Fibroblast of pulmonary artery (primary cell): ENCODE measurements at regions not wholly inside any gene's neighbourhood (a gene's known extent, or its start where the extent isn't known, plus 50 kb on each side); places are given as distances from the start of the nearest gene placed in this dataset.
"Not testable (repeated sequence)": the region's sequence is repeated elsewhere in the genome, so short reads cannot be mapped to it uniquely, and the experiment has no call there.

Source experiments
- DNase-seq: peaks from one replicate; pipeline ENCODE4 v3.0.0-alpha.2; 2010; ENCODE audit warnings: low read depth
- H3K4me3 ChIP-seq: replicated peaks from 2 replicates; pipeline ENCODE4 v1.5.1; 2011; ENCODE audit warnings: low read depth, mild to moderate bottlenecking, control low read depth, low read length, moderate library complexity
- TF ChIP-seq, protein P1 (sequence below): IDR thresholded peaks from 2 replicates; pipeline ENCODE4 v1.5.1; 2011; ENCODE audit warnings: mild to moderate bottlenecking, control low read depth, low read length, inconsistent platforms; ENCODE audit errors: missing control alignments

DNA sequence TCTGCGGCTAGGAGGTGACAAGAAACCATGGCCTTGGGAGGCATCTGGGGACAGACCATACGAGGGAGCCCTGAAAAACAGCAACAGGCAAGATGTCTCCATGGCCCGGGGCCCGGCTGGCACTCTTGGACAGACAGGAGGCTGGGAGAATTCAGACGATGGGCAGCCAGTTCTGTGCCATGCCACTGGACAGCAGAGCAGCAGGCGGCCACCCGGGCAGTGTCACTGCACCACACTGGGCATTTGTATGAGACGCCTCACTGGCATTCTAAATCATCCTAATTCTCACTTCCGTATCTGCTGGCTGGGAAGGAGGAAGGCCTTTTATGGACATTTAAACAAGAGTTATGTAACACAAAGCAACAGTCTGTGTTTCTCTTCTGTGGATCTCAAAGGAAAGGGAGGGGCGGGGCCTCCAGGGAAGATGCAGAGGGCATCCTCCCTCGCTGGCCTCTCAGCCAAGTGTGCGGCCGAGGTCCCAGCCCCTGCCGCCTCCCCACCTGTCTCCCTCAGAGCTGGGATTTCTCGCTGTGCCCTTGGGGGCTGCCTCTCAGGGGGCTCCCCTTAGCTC is 350.3 kb downstream of the SHANK2 start:
- DNase-seq, result no peak
- TF ChIP-seq, protein P1, sequence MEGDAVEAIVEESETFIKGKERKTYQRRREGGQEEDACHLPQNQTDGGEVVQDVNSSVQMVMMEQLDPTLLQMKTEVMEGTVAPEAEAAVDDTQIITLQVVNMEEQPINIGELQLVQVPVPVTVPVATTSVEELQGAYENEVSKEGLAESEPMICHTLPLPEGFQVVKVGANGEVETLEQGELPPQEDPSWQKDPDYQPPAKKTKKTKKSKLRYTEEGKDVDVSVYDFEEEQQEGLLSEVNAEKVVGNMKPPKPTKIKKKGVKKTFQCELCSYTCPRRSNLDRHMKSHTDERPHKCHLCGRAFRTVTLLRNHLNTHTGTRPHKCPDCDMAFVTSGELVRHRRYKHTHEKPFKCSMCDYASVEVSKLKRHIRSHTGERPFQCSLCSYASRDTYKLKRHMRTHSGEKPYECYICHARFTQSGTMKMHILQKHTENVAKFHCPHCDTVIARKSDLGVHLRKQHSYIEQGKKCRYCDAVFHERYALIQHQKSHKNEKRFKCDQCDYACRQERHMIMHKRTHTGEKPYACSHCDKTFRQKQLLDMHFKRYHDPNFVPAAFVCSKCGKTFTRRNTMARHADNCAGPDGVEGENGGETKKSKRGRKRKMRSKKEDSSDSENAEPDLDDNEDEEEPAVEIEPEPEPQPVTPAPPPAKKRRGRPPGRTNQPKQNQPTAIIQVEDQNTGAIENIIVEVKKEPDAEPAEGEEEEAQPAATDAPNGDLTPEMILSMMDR, result no peak
- H3K4me3 ChIP-seq, result no peak overlapping the region

DNA sequence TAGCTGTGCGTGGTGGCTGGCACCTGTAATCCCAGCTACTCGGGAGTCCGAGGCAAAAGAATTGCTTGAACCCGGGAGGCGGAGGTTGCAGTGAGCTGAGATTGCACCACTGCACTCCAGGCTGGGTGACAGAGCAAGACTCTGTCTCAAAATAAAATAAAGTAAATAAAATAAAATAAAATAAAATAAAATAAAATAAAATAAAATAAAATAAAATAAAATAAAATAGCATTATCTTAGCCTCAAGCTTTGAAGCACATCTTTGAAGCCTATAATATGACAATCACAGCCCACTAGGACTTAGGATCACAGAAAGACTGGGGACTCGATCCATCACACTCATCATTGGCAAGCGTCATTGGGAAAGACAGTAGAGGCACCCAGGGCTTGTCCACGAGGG is 349.1 kb downstream of the SHANK2 start:
- not testable (repeated sequence) for H3K4me3 ChIP-seq, DNase-seq

DNA sequence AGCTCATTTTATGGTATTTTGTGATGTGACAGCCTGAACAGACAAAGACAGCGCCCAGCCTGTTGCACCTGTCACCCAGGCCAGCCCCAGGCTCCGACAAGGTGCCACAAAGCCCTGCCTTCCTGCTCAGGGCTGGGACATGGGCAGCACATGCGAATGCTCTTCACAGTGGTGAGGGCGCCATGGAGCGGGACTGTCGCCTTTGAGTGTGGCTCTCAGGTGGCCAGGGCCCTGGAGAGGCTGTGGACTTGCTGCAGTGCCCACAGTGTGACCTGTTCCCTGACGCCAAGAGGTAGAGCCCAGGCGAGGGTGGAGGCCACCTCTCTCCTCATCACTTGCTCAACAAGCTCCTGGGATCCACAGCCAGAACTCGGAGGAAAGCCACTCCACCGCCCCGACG is 346.3 kb downstream of the SHANK2 start:
- H3K4me3 ChIP-seq, result no peak overlapping the region
- TF ChIP-seq, protein P1, result no peak
- DNase-seq, result no peak

DNA sequence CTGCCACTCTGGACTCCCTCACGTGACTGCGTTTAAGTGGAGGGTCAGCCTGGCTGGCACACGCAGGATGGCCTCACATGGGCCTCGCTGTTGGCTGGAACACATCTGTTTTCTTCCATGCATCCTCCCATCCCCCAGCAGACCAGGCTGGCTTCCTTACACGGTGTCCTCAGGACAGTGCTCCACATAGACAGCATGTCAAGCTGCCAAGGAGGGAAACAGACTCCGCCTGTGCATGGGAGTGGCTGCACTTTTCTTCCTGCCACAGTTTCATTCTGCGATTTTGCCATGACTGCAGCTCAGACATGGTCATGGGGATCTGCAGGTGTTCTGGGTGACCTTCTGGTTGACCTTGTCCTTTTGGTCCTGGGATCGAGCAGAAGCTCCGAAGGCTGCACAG is 344.2 kb downstream of the SHANK2 start:
- TF ChIP-seq, protein P1, result no peak
- no peak overlapping the region for H3K4me3 ChIP-seq
- no peak for DNase-seq

- TF ChIP-seq, protein P1, result no peak
- DNase-seq, result no peak
These were observed 341.5 kb downstream of the SHANK2 start for GRCh38 chr11:70910835-70911234.

GRCh38 chr11:70912226-70912840 is 340.0 kb downstream of the SHANK2 start:
- no peak overlapping the region for H3K4me3 ChIP-seq
- no peak for DNase-seq
- TF ChIP-seq, protein P1, result no peak

More at GRCh38 chr11:70910835-70911234, 341.5 kb downstream of the SHANK2 start:
- no peak overlapping the region for H3K4me3 ChIP-seq

- TF ChIP-seq, protein P1, result no peak
- DNase-seq, result no peak
- H3K4me3 ChIP-seq, result no peak overlapping the region
These were observed 338.6 kb downstream of the SHANK2 start for GRCh38 chr11:70913715-70914231.
